B cell (primary cell): ENCODE measurements at regions not wholly inside any gene's neighbourhood (a gene's known extent, or its start where the extent isn't known, plus 50 kb on each side); places are given as distances from the start of the nearest gene placed in this dataset.

Experiments used
- ATAC-seq: fragments of 200-7000 bp; cut with Tn5 transposase; one replicate; pipeline ENCODE4 v1.10.0; 2021; ENCODE audit warnings: low read depth, mild to moderate bottlenecking, moderate number of reproducible peaks, moderate library complexity
- CTCF ChIA-PET: fragments of 350-600 bp; sonication (Branson Sonifier 250); formaldehyde crosslinking; loops from one replicate; lab custom pipeline; 2021; ENCODE audit warnings: antibody characterized with exemption, inconsistent platforms; lab: Charles Lee
- POLR2A ChIA-PET: fragments of 350-600 bp; sonication (Branson Sonifier 250); formaldehyde crosslinking; loops from one replicate; lab custom pipeline; 2021; ENCODE audit warnings: antibody characterized with exemption; lab: Charles Lee
- DNase-seq: peaks from one replicate; pipeline ENCODE4 v3.0.0; 2013
- H2AFZ ChIP-seq: 2 replicates; pipeline ENCODE4 v1.6.1; 2012; ENCODE audit warnings: mild to moderate bottlenecking, low read depth, low read length; ENCODE audit not compliant: insufficient read depth, poor library complexity, severe bottlenecking
- H3K27ac ChIP-seq, 2 donors: 1 replicate in 1 of 2; 2 replicates in 1 of 2; pipeline ENCODE4 v1.5.1; 2012 to 2013; ENCODE audit warnings: low read length in 2 of 2, mild to moderate bottlenecking in 2 of 2, moderate library complexity in 1 of 2
- H3K27me3 ChIP-seq, 4 experiments: fragments of 200-600 bp in 1 of 4; sonication (generic) in 1 of 4; replicated peaks in 1 of 4; 1 replicate in 2 of 4; 2 replicates in 2 of 4; pipeline versions ENCODE4 v1.6.1 to v1.7.0; 2013 to 2016; ENCODE audit warnings: low read length in 3 of 4, mild to moderate bottlenecking in 2 of 4, mixed read lengths in 1 of 4, moderate library complexity in 1 of 4; ENCODE audit not compliant: insufficient read depth in 4 of 4, control insufficient read depth in 3 of 4; ENCODE audit errors: control extremely low read depth in 1 of 4
- H3K36me3 ChIP-seq, 2 experiments: replicated peaks in 1 of 2; 1 replicate in 1 of 2; 2 replicates in 1 of 2; pipeline versions ENCODE4 v1.6.1 to v1.7.1; 2013; ENCODE audit warnings: low read length in 1 of 2; ENCODE audit not compliant: insufficient read depth in 2 of 2, control insufficient read depth in 1 of 2; ENCODE audit errors: control extremely low read depth in 1 of 2, extremely low read depth in 1 of 2
- H3K4me1 ChIP-seq, 2 donors: fragments of 200-600 bp in 1 of 2; sonication (generic) in 1 of 2; 1 replicate in 1 of 2; 2 replicates in 1 of 2; pipeline versions ENCODE4 v1.5.1 to v1.6.1; 2013 to 2017; ENCODE audit warnings: low read length in 2 of 2; ENCODE audit not compliant: control insufficient read depth in 2 of 2, insufficient read depth in 2 of 2
- H3K4me2 ChIP-seq: replicated peaks from 2 replicates; pipeline ENCODE3; 2012; ENCODE audit warnings: mild to moderate bottlenecking, low read depth, low read length; ENCODE audit not compliant: poor library complexity, severe bottlenecking
- H3K4me3 ChIP-seq, 5 experiments: fragments of 200-600 bp in 1 of 5; sonication (generic) in 1 of 5; 1 replicate in 3 of 5; 2 replicates in 2 of 5; pipeline versions ENCODE4 v1.5.1 to v1.7.0; 2011 to 2016; ENCODE audit warnings: low read length in 4 of 5, mild to moderate bottlenecking in 4 of 5, low read depth in 2 of 5, control low read depth in 1 of 5, moderate library complexity in 1 of 5; ENCODE audit not compliant: insufficient read depth in 1 of 5; ENCODE audit errors: control extremely low read depth in 1 of 5, extremely low read depth in 1 of 5
- H3K79me2 ChIP-seq: fragments of 200-600 bp; sonication (generic); one replicate; pipeline ENCODE4 v1.6.0; 2016; ENCODE audit warnings: low read length; ENCODE audit not compliant: control insufficient read depth, insufficient read depth
- H3K9ac ChIP-seq: fragments of 200-600 bp; sonication (generic); 2 replicates; pipeline ENCODE4 v1.6.1; 2017; ENCODE audit warnings: mild to moderate bottlenecking, low read length, moderate library complexity
- H3K9me3 ChIP-seq, 3 donors: one replicate each; pipeline versions ENCODE4 v1.6.1 to v1.7.1; 2013; ENCODE audit warnings: low read length in 2 of 3; ENCODE audit not compliant: control insufficient read depth in 2 of 3, insufficient read depth in 1 of 3; ENCODE audit errors: control extremely low read depth in 1 of 3
- H4K20me1 ChIP-seq: 2 replicates; pipeline ENCODE4 v1.6.0; 2012; ENCODE audit warnings: mild to moderate bottlenecking, low read length; ENCODE audit not compliant: insufficient read depth, control insufficient read depth, poor library complexity, severe bottlenecking
- H3K27ac Mint-ChIP-seq: one replicate; pipeline ENCODE4 v1.8.0; 2021; ENCODE audit warnings: mixed read lengths
- H3K27me3 Mint-ChIP-seq: one replicate; pipeline ENCODE4 v1.8.0; 2021; ENCODE audit warnings: mixed read lengths
- H3K4me1 Mint-ChIP-seq: one replicate; pipeline ENCODE4 v1.8.0; 2021; ENCODE audit warnings: mixed read lengths
- H3K4me3 Mint-ChIP-seq: one replicate; pipeline ENCODE4 v1.8.0; 2021; ENCODE audit warnings: mixed read lengths
- H3K9me3 Mint-ChIP-seq: one replicate; pipeline ENCODE4 v1.8.0; 2022; ENCODE audit warnings: mixed read lengths; ENCODE audit not compliant: insufficient read depth
- EZH2 ChIP-seq: IDR thresholded peaks from 2 replicates; pipeline ENCODE4 v1.6.1; 2012; ENCODE audit warnings: borderline replicate concordance, low read depth, mild to moderate bottlenecking, moderate library complexity, low read length; ENCODE audit not compliant: insufficient read depth, poor library complexity, severe bottlenecking
- WGBS: methylation state at CpG from one replicate; pipeline ENCODE4 v1.1.5; 2013; ENCODE audit warnings: missing lambda C conversion rate; ENCODE audit not compliant: insufficient coverage; 5-methylcytosine and 5-hydroxymethylcytosine counted together
- intact Hi-C: fragments of 100-400 bp; cut with micrococcal nuclease; formaldehyde crosslinking; loops from one replicate; pipeline ENCODE4 v1.10.0; 2022
- TF ChIP-seq, protein P1 (sequence below): fragments of 200-600 bp; IDR thresholded peaks from one replicate; pipeline ENCODE4 v1.8.0; 2022; ENCODE audit warnings: antibody characterized with exemption, mild to moderate bottlenecking

DNA sequence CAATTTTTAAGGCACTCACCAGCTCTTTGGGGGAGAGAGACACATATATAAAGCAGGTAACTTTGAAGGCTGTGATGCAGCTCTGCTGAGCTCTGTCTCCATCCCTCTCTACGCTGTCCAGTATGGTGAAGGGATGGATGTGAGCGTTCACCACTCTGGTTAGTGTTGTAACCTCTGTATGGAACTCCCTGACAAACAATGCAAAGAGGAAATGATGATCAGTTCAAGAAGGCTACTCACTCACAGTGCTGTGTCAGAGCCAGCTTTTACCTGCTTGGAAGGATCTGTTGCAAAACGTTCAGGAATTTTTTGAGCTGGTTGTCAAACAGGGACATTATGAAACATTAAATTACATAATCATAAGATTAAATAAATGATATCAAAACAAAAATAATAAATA is 90.8 kb upstream of the SLC10A2 start:
- H2AFZ ChIP-seq = no peak overlapping the region
- intact Hi-C loops = no loop called here
- H3K27me3 Mint-ChIP-seq = peaks cover 4% of the 10 kb centered on the region
- no peak overlapping the region for H3K4me3 Mint-ChIP-seq
- no peaks in the 10 kb centered on the region for H3K4me1 ChIP-seq
- H3K4me1 Mint-ChIP-seq = no peaks in the 10 kb centered on the region
- no peaks in the 10 kb centered on the region for H3K9me3 ChIP-seq
- H4K20me1 ChIP-seq = no peaks in the 10 kb centered on the region
- CTCF ChIA-PET = no interaction called here
- H3K27ac ChIP-seq = no peak overlapping the region
- 100% methylated on average over 1 of the region's 3 CpGs for WGBS
- H3K4me3 ChIP-seq = no peak overlapping the region
- no peak overlapping the region for H3K9ac ChIP-seq
- no peak overlapping the region for H3K4me2 ChIP-seq
- ATAC-seq (no peak), DNase-seq (no peak)
- no peaks in the 10 kb centered on the region for H3K36me3 ChIP-seq
- no peaks in the 10 kb centered on the region for H3K9me3 Mint-ChIP-seq
- POLR2A ChIA-PET = no interaction called here
- no peak overlapping the region for H3K27ac Mint-ChIP-seq
- TF ChIP-seq EZH2 = no peak
- TF ChIP-seq, protein P1, sequence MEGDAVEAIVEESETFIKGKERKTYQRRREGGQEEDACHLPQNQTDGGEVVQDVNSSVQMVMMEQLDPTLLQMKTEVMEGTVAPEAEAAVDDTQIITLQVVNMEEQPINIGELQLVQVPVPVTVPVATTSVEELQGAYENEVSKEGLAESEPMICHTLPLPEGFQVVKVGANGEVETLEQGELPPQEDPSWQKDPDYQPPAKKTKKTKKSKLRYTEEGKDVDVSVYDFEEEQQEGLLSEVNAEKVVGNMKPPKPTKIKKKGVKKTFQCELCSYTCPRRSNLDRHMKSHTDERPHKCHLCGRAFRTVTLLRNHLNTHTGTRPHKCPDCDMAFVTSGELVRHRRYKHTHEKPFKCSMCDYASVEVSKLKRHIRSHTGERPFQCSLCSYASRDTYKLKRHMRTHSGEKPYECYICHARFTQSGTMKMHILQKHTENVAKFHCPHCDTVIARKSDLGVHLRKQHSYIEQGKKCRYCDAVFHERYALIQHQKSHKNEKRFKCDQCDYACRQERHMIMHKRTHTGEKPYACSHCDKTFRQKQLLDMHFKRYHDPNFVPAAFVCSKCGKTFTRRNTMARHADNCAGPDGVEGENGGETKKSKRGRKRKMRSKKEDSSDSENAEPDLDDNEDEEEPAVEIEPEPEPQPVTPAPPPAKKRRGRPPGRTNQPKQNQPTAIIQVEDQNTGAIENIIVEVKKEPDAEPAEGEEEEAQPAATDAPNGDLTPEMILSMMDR = no peak
- no peaks in the 10 kb centered on the region for H3K27me3 ChIP-seq
- H3K79me2 ChIP-seq = no peaks in the 10 kb centered on the region

DNA sequence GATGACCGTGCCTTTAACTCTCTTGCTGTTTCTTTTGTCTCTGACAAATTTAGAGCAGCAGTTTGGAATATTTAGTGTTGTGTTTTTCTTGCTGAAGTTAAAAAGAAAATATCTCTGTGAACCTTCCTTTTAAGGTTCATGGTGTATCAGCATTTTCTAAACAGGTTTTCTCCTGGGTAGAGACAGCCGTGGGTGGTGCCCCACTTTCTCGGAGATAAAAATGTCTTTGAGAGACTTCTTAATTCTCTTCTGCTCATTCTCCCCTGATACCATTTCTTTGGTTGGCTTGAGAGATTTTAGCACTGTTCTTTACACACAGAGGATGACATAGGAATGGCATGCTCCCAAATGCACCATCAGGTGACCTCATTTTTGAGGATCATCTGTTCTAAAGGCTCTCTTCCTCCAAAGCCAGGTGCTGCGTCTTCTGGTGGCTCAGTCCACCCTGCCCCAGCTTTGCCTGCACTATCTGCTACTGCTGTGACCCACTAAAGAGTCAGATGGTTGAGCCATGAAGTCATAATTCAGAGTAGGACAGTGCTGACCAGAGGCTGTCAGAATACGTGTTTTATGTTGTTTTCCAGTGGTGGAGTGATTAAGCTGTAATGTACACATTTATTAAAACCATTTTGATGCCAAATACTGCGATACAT is 90.3 kb upstream of the SLC10A2 start:
- Histone ChIP-seq H3K79me2 (no peaks in the 10 kb centered on the region), H3K9me3 (no peaks in the 10 kb centered on the region), H3K4me2 (no peak overlapping the region), H3K4me1 (no peaks in the 10 kb centered on the region), H3K36me3 (no peaks in the 10 kb centered on the region), H2AFZ (no peak overlapping the region), H3K27me3 (no peaks in the 10 kb centered on the region), H3K4me3 (no peak overlapping the region), H3K27ac (no peak overlapping the region), H4K20me1 (no peaks in the 10 kb centered on the region), H3K9ac (no peak overlapping the region)
- no peak overlapping the region for H3K4me3 Mint-ChIP-seq
- H3K27ac Mint-ChIP-seq = no peak overlapping the region
- no peak for TF ChIP-seq EZH2
- TF ChIP-seq, protein P1 = no peak
- ATAC-seq = no peak
- intact Hi-C loops = no loop called here
- ChIA-PET POLR2A (no interaction called here), CTCF (no interaction called here)
- 89% methylated on average over 1 of the region's 6 CpGs for WGBS
- no peaks in the 10 kb centered on the region for H3K4me1 Mint-ChIP-seq
- DNase-seq = no peak
- H3K27me3 Mint-ChIP-seq = peaks cover 4% of the 10 kb centered on the region
- no peaks in the 10 kb centered on the region for H3K9me3 Mint-ChIP-seq
